ENCODE measurements at regions not wholly inside any gene's neighbourhood (a gene's known extent, or its start where the extent isn't known, plus 50 kb on each side); places are given as distances from the start of the nearest gene placed in this dataset.

- DNase-seq: no peak
- H3K27ac ChIP-seq: no peak overlapping the region
- H3K4me1 ChIP-seq: no peaks in the 10 kb centered on the region
- TF ChIP-seq CTCF (IDR thresholded peaks at IDR 0.05): no peak
- WGBS, 2 donors: 23 to 30% methylated on average over 1 of the region's 1 CpG
- no peaks in the 10 kb centered on the region for H3K9me3 ChIP-seq
- H3K36me3 ChIP-seq: no peaks in the 10 kb centered on the region
- intact Hi-C loops (cut with DNase I): no loop called here
- no peak overlapping the region for H3K4me3 ChIP-seq (replicated peaks in 1 of 3)
- H3K27me3 ChIP-seq: no peaks in the 10 kb centered on the region
Measured at GRCh38 chr11:34732831-34733230, 111.9 kb downstream of the EHF start.

GRCh38 chr11:34731603-34732002 lies 110.7 kb downstream of the EHF start:
- intact Hi-C loops (cut with DNase I): no loop called here
- no peak overlapping the region for H3K4me3 ChIP-seq (replicated peaks in 1 of 3)
- H3K36me3 ChIP-seq: no peaks in the 10 kb centered on the region
- TF ChIP-seq POLR2A (IDR thresholded peaks at IDR 0.05) (no peak), CTCF (IDR thresholded peaks at IDR 0.05) (no peak)
- H3K4me1 ChIP-seq: no peaks in the 10 kb centered on the region
- 94 to 95% methylated on average over 3 of the region's 3 CpGs for WGBS, 2 donors
- no peaks in the 10 kb centered on the region for H3K27me3 ChIP-seq
- H3K27ac ChIP-seq: no peak overlapping the region
- H3K9me3 ChIP-seq: no peaks in the 10 kb centered on the region
- DNase-seq: no peak

- TF ChIP-seq POLR2A (IDR thresholded peaks at IDR 0.05): no peak
- intact Hi-C loops (cut with DNase I): no loop called here
- Histone ChIP-seq H3K27ac (no peak overlapping the region), H3K36me3 (no peaks in the 10 kb centered on the region), H3K4me1 (no peaks in the 10 kb centered on the region), H3K27me3 (no peaks in the 10 kb centered on the region), H3K4me3 (replicated peaks in 1 of 3) (no peak overlapping the region), H3K9me3 (no peaks in the 10 kb centered on the region)
- WGBS, 2 donors: 93 to 95% methylated on average over 3 of the region's 3 CpGs
- DNase-seq: no peak
Measured at GRCh38 chr11:34730544-34731295, 109.8 kb downstream of the EHF start.

GRCh38 chr11:34728609-34729008 lies 107.7 kb downstream of the EHF start:
- intact Hi-C loops (cut with DNase I): no loop called here
- Histone ChIP-seq H3K36me3 (no peaks in the 10 kb centered on the region), H3K4me1 (no peaks in the 10 kb centered on the region), H3K9me3 (no peaks in the 10 kb centered on the region), H3K4me3 (replicated peaks in 1 of 3) (no peak overlapping the region), H3K27ac (no peak overlapping the region), H3K27me3 (no peaks in the 10 kb centered on the region)
- no peak for TF ChIP-seq POLR2A (IDR thresholded peaks at IDR 0.05)
- no peak for TF ChIP-seq CTCF (IDR thresholded peaks at IDR 0.05)
- no peak for DNase-seq

GRCh38 chr11:34727228-34727737 lies 106.4 kb downstream of the EHF start:
- Histone ChIP-seq H3K9me3 (no peaks in the 10 kb centered on the region), H3K4me1 (no peaks in the 10 kb centered on the region), H3K4me3 (replicated peaks in 1 of 3) (no peak overlapping the region), H3K27ac (no peak overlapping the region), H3K36me3 (no peaks in the 10 kb centered on the region), H3K27me3 (no peaks in the 10 kb centered on the region)
- intact Hi-C loops (cut with DNase I): no loop called here
- DNase-seq: no peak
- 88 to 96% methylated on average over 1 of the region's 1 CpG for whole genome bisulfite sequencing, 2 donors
- TF ChIP-seq POLR2A (IDR thresholded peaks at IDR 0.05) (no peak), CTCF (IDR thresholded peaks at IDR 0.05) (no peak)
